Nephron (organoid): ENCODE measurements at regions not wholly inside any gene's neighbourhood (a gene's known extent, or its start where the extent isn't known, plus 50 kb on each side); places are given as distances from the start of the nearest gene placed in this dataset.

Experiments used
- H3K27ac Mint-ChIP-seq, 3 experiments: 2 replicates each; pipeline ENCODE4 v1.8.0; 2020; ENCODE audit warnings: mixed read lengths in 3 of 3, mild to moderate bottlenecking in 2 of 3, moderate library complexity in 1 of 3
- H3K27me3 Mint-ChIP-seq: 2 replicates; pipeline ENCODE4 v1.8.0; 2021; ENCODE audit warnings: low read depth, mild to moderate bottlenecking, moderate library complexity, mixed read lengths
- H3K36me3 Mint-ChIP-seq: 2 replicates; pipeline ENCODE4 v1.8.0; 2020; ENCODE audit warnings: low read depth, mixed read lengths
- H3K4me1 Mint-ChIP-seq: 2 replicates; pipeline ENCODE4 v1.8.0; 2020; ENCODE audit warnings: mixed read lengths
- H3K4me3 Mint-ChIP-seq, 3 experiments: 2 replicates each; pipeline ENCODE4 v1.8.0; 2020; ENCODE audit warnings: mild to moderate bottlenecking in 3 of 3, mixed read lengths in 3 of 3, moderate library complexity in 2 of 3
- H3K9me3 Mint-ChIP-seq: 2 replicates; pipeline ENCODE4 v1.8.0; 2020; ENCODE audit warnings: mixed read lengths
- TF ChIP-seq, protein P1 (sequence below), 3 experiments: fragments of 200-600 bp; sonication (generic); IDR thresholded peaks; one replicate each; pipeline ENCODE4 v1.5.0; 2021; ENCODE audit warnings: antibody characterized with exemption in 3 of 3; ENCODE audit not compliant: unreplicated experiment in 3 of 3

GRCh38 chr9:11348366-11348765, 735.6 kb upstream of the PTPRD start:
- H3K4me3 Mint-ChIP-seq, result no peak overlapping the region
- no peaks in the 10 kb centered on the region for H3K4me1 Mint-ChIP-seq
- H3K36me3 Mint-ChIP-seq, result no peaks in the 10 kb centered on the region
- peaks cover 3% of the 10 kb centered on the region for H3K27me3 Mint-ChIP-seq
- no peaks in the 10 kb centered on the region for H3K9me3 Mint-ChIP-seq
- H3K27ac Mint-ChIP-seq, result no peak overlapping the region
- TF ChIP-seq, protein P1, sequence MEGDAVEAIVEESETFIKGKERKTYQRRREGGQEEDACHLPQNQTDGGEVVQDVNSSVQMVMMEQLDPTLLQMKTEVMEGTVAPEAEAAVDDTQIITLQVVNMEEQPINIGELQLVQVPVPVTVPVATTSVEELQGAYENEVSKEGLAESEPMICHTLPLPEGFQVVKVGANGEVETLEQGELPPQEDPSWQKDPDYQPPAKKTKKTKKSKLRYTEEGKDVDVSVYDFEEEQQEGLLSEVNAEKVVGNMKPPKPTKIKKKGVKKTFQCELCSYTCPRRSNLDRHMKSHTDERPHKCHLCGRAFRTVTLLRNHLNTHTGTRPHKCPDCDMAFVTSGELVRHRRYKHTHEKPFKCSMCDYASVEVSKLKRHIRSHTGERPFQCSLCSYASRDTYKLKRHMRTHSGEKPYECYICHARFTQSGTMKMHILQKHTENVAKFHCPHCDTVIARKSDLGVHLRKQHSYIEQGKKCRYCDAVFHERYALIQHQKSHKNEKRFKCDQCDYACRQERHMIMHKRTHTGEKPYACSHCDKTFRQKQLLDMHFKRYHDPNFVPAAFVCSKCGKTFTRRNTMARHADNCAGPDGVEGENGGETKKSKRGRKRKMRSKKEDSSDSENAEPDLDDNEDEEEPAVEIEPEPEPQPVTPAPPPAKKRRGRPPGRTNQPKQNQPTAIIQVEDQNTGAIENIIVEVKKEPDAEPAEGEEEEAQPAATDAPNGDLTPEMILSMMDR (IDR thresholded peaks at IDR 0.05; ENCODE audit: unreplicated experiment in 3 of 3), result no peak

- TF ChIP-seq, protein P1 (IDR thresholded peaks at IDR 0.05; ENCODE audit: unreplicated experiment in 3 of 3), result no peak
- H3K36me3 Mint-ChIP-seq, result no peaks in the 10 kb centered on the region
- H3K27me3 Mint-ChIP-seq, result peaks cover 3% of the 10 kb centered on the region
Measured at GRCh38 chr9:11349187-11349586, 736.4 kb upstream of the PTPRD start.

GRCh38 chr9:11352612-11353011, 739.8 kb upstream of the PTPRD start:
- Mint-ChIP-seq H3K36me3 (no peaks in the 10 kb centered on the region), H3K27me3 (peaks cover 3% of the 10 kb centered on the region), H3K27ac (no peak overlapping the region), H3K4me1 (no peaks in the 10 kb centered on the region), H3K4me3 (no peak overlapping the region), H3K9me3 (no peaks in the 10 kb centered on the region)
- TF ChIP-seq, protein P1 (IDR thresholded peaks at IDR 0.05; ENCODE audit: unreplicated experiment in 3 of 3), result no peak

More at GRCh38 chr9:11349187-11349586, 736.4 kb upstream of the PTPRD start:
- Mint-ChIP-seq H3K27ac (no peak overlapping the region), H3K4me3 (no peak overlapping the region), H3K4me1 (no peaks in the 10 kb centered on the region), H3K9me3 (no peaks in the 10 kb centered on the region)

DNA sequence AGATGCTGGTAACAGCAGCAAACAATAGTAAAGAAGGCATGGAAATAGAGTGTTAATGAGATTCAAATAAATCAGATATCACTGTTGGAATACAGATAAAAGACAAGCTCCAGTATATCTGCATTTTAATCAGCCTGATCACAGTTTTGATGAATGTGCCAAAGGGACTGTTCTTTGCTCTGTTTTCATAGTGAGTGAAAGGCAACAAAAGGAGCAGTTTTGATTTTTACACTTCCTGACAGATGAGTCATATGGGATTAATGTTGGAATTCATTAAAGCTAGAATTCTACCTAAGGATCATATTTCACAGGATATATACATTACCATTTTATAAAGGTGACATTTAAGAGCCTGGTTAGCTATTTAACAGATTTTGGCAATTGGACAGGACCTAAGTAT, 743.3 kb upstream of the PTPRD start:
- no peaks in the 10 kb centered on the region for H3K4me1 Mint-ChIP-seq
- H3K4me3 Mint-ChIP-seq, result no peak overlapping the region
- H3K9me3 Mint-ChIP-seq, result no peaks in the 10 kb centered on the region
- TF ChIP-seq, protein P1 (IDR thresholded peaks at IDR 0.05; ENCODE audit: unreplicated experiment in 3 of 3), result no peak
- H3K36me3 Mint-ChIP-seq, result no peaks in the 10 kb centered on the region
- no peak overlapping the region for H3K27ac Mint-ChIP-seq
- H3K27me3 Mint-ChIP-seq, result no peaks in the 10 kb centered on the region

DNA sequence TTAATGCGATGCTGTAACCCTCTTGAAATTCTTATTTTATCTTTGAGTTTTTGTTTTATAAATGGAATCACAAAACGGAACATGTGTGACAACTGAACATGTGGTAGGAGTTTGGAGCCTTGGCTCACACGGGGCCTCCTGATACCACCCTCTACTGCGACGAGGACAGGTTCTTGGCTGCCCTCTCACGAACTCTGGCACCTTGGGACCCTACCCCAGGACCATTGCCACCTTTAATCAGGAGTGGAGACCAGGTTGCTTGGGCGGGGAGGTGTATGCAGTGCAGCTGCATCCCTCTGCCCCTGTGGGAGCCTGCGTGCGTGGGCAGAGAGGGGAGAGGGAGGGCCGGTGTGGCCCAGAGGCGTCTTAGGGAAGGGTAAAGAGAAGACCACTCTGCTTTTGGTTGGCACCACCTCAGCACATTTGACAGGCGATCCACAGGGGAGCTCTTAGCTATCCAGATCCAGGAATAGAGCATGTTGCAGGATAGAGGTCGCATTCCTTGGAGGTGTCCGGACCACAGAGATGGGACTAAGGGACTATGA, 753.9 kb upstream of the PTPRD start:
- no peaks in the 10 kb centered on the region for H3K4me1 Mint-ChIP-seq
- no peaks in the 10 kb centered on the region for H3K9me3 Mint-ChIP-seq
- TF ChIP-seq, protein P1 (IDR thresholded peaks at IDR 0.05; ENCODE audit: unreplicated experiment in 3 of 3), result no peak
- H3K27ac Mint-ChIP-seq, result no peak overlapping the region
- no peaks in the 10 kb centered on the region for H3K27me3 Mint-ChIP-seq
- no peaks in the 10 kb centered on the region for H3K36me3 Mint-ChIP-seq
- H3K4me3 Mint-ChIP-seq, result no peak overlapping the region

GRCh38 chr9:11374926-11375325, 762.1 kb upstream of the PTPRD start:
- Mint-ChIP-seq H3K4me3 (no peak overlapping the region), H3K9me3 (no peaks in the 10 kb centered on the region), H3K36me3 (no peaks in the 10 kb centered on the region), H3K27me3 (peaks cover 3% of the 10 kb centered on the region), H3K4me1 (no peaks in the 10 kb centered on the region), H3K27ac (no peak overlapping the region)
- TF ChIP-seq, protein P1 (IDR thresholded peaks at IDR 0.05; ENCODE audit: unreplicated experiment in 3 of 3), result no peak
